NT2/D1 (cell line): ENCODE measurements at regions not wholly inside any gene's neighbourhood (a gene's known extent, or its start where the extent isn't known, plus 50 kb on each side); places are given as distances from the start of the nearest gene placed in this dataset.

Source experiments
- SUZ12 ChIP-seq: IDR thresholded peaks from 2 replicates; pipeline ENCODE4 v1.6.1; 2011; ENCODE audit not compliant: insufficient read length, insufficient read depth; ENCODE audit errors: extremely low read depth
- YY1 ChIP-seq: IDR thresholded peaks from 2 replicates; pipeline ENCODE4 v1.6.1; 2011; ENCODE audit not compliant: insufficient read length, insufficient read depth
- ZNF274 ChIP-seq: IDR thresholded peaks from 2 replicates; pipeline ENCODE4 v1.6.1; 2011; ENCODE audit warnings: mild to moderate bottlenecking, low read depth, low read length

DNA sequence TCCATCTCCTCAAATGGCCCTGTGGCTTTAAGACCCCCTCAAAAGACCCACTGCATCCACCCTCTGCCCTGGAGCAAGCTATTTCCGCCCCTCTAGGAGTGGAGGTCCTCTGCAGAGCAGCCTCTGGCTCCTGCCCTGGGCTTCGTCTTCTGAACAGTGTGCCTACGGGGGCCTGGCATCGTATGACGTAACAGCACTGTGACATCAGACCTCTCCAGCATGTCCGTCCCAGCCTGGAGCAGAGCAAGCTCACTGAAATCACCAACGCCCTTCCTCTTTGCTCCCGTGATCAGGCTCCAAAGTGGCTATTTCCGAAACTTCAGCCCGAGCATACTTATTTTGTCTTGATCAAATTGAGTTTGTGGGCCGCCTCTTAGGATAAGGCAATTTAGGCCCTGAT is 69.1 kb upstream of the PTCH1 start:
- TF ChIP-seq YY1: no peak
- no peak for TF ChIP-seq SUZ12
- no peak for TF ChIP-seq ZNF274
